ENCODE measurements at regions not wholly inside any gene's neighbourhood (a gene's known extent, or its start where the extent isn't known, plus 50 kb on each side); places are given as distances from the start of the nearest gene placed in this dataset.

DNA sequence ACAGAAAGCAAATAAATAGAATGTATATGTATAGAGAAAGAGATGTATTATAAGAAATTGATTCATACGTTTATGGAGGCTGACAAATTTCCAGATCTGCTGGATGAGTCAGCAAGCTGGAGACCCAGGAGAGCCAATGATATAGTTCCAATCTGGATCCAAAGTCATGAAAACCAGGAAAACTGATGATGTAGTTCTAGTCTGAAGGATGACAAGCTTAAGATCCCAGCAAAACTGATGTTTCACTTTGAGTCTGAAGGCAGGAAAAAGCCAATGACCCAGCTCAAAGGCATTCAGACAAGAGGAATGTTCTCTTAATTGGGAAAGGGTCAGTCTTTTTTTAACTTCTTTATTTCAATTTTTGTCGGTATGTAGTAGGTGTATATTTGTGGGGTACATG lies 102.6 kb downstream of the LHFPL1 start:
- H3K4me3 ChIP-seq (ENCODE audit: low read depth, low read length): no peak overlapping the region
- TF ChIP-seq, protein P1, sequence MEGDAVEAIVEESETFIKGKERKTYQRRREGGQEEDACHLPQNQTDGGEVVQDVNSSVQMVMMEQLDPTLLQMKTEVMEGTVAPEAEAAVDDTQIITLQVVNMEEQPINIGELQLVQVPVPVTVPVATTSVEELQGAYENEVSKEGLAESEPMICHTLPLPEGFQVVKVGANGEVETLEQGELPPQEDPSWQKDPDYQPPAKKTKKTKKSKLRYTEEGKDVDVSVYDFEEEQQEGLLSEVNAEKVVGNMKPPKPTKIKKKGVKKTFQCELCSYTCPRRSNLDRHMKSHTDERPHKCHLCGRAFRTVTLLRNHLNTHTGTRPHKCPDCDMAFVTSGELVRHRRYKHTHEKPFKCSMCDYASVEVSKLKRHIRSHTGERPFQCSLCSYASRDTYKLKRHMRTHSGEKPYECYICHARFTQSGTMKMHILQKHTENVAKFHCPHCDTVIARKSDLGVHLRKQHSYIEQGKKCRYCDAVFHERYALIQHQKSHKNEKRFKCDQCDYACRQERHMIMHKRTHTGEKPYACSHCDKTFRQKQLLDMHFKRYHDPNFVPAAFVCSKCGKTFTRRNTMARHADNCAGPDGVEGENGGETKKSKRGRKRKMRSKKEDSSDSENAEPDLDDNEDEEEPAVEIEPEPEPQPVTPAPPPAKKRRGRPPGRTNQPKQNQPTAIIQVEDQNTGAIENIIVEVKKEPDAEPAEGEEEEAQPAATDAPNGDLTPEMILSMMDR (conservative IDR thresholded peaks at IDR 0.05; ENCODE audit: low read depth, low read length): no peak
- DNase-seq (ENCODE audit: low read depth): no peak

DNA sequence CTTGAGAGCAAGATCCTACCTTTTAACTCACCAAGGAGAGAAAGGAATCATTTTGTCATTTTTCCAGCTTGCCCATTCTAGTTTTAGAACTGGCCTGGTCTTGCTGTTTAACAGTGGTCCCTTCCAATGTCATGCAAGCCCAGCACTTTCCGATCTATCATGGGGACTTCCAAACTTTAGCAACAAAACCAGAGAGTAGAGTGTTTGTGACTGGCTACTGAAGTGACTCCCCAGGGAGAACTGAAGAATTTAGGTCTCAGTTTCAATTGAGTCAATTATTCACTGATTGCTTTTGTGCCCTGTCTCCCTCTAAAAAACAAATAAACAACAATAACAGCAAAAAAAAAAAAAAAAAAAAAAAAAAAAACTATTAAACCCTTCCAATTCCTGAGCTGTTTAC lies 108.3 kb downstream of the LHFPL1 start:
- TF ChIP-seq, protein P1 (conservative IDR thresholded peaks at IDR 0.05; ENCODE audit: low read depth, low read length): no peak
- DNase-seq (ENCODE audit: low read depth): no peak
- H3K4me3 ChIP-seq (ENCODE audit: low read depth, low read length): no peak overlapping the region

DNA sequence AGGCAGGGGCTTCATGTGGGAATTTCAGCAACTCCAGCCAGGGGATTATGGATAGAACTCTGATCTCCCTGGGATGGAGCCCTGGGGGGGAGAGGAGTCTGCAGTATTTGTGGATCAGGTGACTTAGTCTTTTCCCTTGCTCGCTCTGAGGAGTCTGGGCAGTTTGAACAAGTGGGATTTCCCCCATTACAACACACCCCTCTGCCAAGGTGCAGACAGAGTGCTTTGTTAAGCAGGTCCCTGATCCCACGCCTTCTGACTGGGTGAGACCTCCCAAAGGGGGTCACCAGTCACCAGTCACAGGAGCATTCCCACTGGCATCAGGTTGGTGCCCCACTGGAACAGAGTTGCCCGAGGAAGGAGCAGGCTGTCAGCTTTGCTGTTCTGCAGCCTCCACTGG lies 123.9 kb downstream of the LHFPL1 start:
- H3K4me3 ChIP-seq (ENCODE audit: low read depth, low read length): no peak overlapping the region
- DNase-seq (ENCODE audit: low read depth): no peak
- TF ChIP-seq, protein P1 (conservative IDR thresholded peaks at IDR 0.05; ENCODE audit: low read depth, low read length): no peak

DNA sequence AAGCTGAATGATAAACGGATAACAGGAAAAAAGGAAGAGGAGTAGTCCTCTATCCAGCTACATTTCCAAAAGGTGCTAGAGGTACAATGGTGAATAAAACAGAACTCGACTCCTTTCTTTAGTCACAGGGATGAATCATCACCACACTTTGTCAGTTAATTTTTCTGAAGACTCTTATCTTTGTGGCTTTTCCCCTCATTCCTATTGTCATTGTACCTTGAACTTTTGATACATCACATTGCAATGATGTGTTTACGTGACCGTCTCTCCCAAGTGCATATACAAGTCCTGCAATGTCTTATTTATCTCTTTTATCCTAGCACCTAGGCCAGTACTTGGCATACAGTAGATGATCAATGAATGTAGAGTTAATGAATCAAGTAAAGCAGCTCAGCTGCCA lies 134.7 kb downstream of the LHFPL1 start:
- TF ChIP-seq, protein P1 (conservative IDR thresholded peaks at IDR 0.05; ENCODE audit: low read depth, low read length): no peak
- no peak for DNase-seq (ENCODE audit: low read depth)
- no peak overlapping the region for H3K4me3 ChIP-seq (ENCODE audit: low read depth, low read length)

DNA sequence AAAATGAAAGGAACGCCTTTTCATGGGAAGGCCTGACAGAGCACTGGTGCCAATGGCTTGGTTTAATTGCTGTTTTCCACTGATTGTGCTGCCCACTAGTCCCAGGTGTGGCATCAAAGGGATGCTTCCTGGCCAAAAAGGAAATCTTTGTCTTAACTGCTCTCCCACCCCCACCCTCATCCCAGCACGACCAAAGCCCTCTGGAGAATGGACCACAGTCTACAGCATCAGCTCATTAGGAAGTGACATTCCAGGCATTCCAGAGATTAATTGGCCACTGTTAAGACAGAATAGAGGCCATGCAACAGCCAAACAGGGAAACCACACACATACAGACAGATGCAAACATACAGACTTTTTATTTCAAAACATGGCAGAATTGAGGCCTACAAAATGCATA lies 143.2 kb downstream of the LHFPL1 start:
- DNase-seq (ENCODE audit: low read depth): no peak
- no peak overlapping the region for H3K4me3 ChIP-seq (ENCODE audit: low read depth, low read length)
- TF ChIP-seq, protein P1 (conservative IDR thresholded peaks at IDR 0.05; ENCODE audit: low read depth, low read length): no peak

DNA sequence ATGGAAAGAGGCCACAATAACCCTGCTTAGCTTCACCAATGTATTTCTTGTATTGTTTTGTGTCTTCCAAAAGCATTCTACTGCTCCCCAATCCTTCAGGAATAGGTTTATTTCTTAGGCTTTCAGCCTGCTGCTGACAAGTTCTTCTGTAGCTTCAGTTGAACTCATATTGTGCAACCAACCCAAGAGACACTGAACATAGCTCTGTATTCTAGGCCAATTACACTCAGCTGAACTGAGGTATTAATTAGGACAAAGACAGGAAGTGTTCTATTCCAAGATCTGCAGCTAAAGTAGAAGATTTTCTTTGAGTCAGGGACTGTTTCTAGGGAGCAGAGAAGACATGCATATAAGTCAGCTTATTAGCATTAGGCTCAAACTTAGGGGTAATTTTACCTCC lies 151.8 kb downstream of the LHFPL1 start:
- DNase-seq (ENCODE audit: low read depth): no peak
- TF ChIP-seq, protein P1 (conservative IDR thresholded peaks at IDR 0.05; ENCODE audit: low read depth, low read length): no peak
- H3K4me3 ChIP-seq (ENCODE audit: low read depth, low read length): no peak overlapping the region

DNA sequence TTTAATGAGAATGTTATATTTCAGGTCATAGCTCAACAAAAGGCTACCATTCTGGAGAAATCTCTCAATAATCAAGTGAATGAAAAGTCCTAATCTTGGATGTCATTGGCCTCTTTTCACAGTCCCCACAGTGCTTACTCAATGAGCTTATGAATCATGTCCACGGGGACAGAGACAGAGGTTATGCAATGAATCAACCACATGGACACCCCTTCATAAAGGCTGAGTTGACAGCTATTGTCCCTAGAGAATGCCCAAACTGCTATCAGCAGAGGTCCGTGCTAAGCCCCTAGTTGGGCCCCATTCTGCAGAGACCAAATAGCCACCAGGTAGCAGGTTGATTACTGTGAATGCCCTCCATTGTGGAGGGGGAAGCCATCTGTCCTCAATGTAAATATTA lies 158.1 kb downstream of the LHFPL1 start:
- H3K4me3 ChIP-seq (ENCODE audit: low read depth, low read length): no peak overlapping the region
- TF ChIP-seq, protein P1 (conservative IDR thresholded peaks at IDR 0.05; ENCODE audit: low read depth, low read length): no peak
- no peak for DNase-seq (ENCODE audit: low read depth)
